ENCODE measurements at regions not wholly inside any gene's neighbourhood (a gene's known extent, or its start where the extent isn't known, plus 50 kb on each side); places are given as distances from the start of the nearest gene placed in this dataset.
"Not testable (repeated sequence)": the region's sequence is repeated elsewhere in the genome, so short reads cannot be mapped to it uniquely, and the experiment has no call there.

DNA sequence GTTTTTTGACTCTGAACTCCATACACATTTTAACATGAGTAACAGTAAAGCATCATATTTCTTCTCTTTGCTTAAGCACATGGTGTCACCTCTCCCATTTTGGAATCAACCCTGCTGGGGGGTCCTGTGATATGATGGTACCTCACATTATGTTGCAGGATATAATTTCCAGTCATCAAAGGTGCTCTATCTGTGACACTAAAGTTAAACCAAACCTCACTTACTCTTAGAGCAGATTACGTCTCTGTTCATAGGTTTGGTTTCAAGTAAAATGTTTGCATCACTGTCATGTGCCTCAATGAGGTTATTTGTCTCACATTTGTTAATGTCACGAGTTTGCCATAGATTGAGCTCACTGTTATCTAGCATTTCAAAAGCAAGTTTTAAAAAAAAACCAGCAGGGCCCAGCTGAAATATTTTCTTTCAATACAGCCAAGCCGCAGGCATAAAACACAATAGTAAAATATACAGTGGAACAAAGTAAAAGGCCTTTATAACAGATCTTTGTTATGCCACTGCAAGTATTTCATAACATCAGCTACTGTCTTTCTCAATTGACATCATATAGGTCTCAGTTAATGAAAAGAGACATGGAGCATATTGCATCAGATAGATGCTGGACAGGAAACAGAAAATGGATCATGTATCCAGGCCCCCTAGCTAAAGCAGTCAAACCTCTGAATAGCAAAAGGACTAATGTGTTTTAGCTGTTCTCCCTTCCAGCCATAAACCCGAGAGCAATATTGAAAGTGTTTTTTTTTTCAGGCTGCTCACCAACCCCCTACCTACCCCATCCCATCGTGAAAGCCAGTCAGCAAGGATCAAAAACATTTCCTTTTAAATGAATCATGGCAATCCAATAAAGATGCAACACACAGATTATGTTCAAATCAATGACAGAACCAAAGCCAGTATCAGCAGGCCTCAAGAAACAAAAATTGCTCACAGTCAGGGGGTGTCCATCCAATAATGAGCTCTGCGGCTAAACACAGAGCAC lies 182.1 kb upstream of the ITGA1 start:
- DNase-seq (ENCODE audit: low spot score), result no peak

GRCh38 chr5:52607227-52607824 lies 180.4 kb upstream of the ITGA1 start:
- no peak for DNase-seq (ENCODE audit: low spot score)

DNA sequence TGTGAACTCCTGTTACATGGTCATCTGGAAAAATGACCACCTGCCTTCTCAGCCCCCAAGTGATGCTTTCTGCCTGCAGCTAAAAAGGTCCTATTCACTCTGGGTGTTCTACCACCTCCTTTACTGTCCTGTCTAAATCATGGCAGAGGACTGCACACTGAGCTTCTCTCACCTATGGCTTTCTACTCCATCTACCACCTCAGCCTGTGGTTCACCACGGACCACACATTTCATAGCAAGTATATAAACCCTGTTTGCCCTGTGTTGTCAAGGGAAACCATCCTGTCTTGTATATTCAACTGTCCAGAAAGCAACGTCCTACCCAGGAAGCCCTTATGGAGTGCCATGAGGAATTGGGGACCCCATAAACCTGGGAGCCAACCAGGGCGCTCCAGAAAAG lies 167.4 kb upstream of the ITGA1 start:
- DNase-seq (ENCODE audit: low spot score), result no peak

- DNase-seq (ENCODE audit: low spot score), result no peak
Measured at GRCh38 chr5:52623291-52623690, 164.4 kb upstream of the ITGA1 start.

DNA sequence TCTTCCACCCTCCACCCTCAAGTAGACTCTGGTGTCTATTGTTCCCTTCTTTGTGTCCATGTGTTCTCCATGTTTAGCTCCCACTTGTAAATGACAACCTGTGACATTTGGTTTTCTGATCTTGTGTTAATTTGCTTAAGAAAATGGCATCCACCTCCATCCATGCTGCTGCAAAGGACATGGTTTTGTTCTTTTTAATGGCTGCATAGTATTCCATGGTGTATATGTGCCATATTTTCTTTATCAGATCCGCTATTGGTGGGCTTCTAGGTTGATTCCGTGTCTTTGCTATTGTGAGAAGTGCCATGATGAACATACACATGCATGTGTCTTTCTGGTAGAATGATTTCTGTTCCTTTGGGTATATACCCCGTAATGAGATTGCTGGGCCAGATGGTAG lies 163.4 kb upstream of the ITGA1 start:
- no peak for DNase-seq (ENCODE audit: low spot score)

GRCh38 chr5:52626312-52626711 lies 161.4 kb upstream of the ITGA1 start:
- DNase-seq (ENCODE audit: low spot score), result no peak

DNA sequence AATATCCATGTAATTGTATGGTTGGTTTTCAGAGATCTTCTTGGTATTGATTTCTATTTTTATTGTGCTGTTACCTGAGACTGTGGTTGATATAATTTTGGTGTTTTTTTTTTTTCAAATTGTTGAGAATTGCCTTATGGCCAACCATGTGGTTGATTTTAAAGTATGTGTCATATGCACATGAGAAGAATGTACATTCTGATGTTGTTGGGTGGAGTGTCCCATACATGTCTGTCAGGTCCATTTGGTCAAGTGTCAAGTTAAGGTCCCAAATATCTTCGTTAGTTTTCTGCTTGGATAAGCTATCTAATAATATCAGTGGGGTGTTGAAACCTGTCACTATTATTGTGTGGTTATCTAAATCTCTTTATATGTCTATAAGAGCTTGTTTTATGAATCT lies 160.0 kb upstream of the ITGA1 start:
- DNase-seq (ENCODE audit: low spot score), result no peak

DNA sequence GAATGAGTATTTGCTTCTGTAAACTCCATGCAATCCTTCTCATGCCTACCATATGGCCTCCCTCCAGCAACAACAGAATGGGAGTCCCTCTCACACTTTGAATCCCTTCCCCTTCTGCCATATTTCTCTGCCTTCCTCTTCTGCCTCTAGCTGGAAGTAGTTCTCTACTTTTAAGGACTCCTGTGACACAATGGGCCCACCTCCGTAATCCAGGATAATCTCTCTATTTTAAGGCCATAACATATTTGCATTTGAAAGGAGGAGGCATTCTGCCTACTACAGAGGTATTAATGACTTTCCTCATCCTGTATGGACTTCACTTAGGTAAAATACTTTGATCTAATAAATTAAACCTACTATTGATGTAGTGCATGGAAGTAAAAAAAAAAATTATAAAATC lies 155.4 kb upstream of the ITGA1 start:
- DNase-seq (ENCODE audit: low spot score), result no peak

DNA sequence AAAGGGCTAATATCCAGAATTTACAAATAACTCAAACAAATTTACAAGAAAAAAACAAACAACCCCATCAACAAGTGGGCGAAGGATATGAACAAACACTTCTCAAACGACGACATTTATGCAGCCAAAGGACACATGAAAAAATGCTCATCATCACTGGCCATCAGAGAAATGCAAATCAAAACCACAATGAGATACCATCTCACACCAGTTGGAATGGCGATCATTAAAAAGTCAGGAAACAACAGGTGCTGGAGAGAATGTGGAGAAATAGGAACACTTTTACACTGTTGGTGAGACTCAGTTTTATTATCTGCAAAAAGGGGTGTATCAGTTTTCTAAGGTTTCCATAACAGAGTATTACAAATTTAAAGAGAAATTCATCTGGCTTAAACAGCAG lies 153.5 kb upstream of the ITGA1 start:
- DNase-seq (ENCODE audit: low spot score), result not testable (repeated sequence)

DNA sequence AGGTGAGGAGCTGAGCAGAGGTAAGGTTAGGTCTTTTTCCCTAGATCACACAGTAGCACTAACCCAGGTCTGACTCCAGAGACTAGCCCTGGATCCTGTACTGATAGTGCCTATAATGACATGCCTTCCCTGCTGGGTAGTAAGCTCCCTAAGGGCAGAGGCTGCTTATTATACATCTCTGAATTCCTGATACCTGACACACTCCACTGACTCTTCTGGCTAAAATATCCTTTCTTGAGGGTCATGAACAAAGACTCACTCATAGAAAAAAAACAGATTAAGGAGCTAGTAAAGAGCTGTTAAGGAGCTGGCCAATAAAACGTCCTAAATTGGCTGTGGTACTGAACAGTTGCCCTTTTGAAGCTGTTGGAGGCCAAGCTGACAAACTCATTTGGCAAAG lies 149.0 kb upstream of the ITGA1 start:
- DNase-seq (ENCODE audit: low spot score), result no peak

DNA sequence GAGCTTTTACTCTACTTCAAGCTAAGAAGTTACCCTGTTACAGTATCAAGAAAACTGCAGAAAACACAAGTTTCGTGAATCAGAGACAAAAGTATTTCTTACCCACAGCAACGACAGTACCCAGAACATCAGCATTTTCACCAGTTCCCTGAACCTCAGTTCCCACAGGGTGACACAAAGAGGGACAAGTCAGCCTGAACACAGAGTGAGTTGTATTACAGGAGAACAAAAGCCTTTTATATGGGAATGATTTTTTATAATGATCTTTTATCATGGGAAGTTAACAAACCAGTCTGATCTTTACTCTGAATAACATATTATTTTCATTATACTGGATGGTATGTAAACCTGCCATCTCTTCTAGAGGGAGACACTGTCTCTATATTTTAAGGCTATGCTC lies 139.0 kb upstream of the ITGA1 start:
- DNase-seq (ENCODE audit: low spot score), result no peak

GRCh38 chr5:52655163-52655562 lies 132.6 kb upstream of the ITGA1 start:
- DNase-seq (ENCODE audit: low spot score), result no peak

- DNase-seq (ENCODE audit: low spot score), result no peak
Measured at GRCh38 chr5:52656569-52657246, 131.0 kb upstream of the ITGA1 start.

- no peak for DNase-seq (ENCODE audit: low spot score)
Measured at GRCh38 chr5:52657247-52657645, 130.5 kb upstream of the ITGA1 start.

DNA sequence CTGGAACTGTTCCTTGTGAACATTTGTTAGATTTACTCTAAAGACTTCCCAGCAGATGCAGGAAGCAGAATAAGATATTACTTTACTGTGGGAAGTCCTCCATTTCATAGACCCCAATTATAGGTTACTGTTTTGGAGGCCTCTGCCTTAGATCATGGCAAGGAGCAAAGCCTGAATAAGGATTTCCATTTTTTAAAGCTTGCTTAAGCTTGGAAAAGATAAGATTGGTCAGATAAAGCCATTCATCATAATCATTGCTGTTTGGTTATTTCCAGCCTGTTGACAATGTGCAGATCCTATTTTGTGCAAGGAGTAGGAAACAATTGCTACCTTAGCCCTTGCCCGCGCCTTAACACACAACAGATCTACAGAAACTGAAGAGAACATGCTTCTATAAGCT lies 129.5 kb upstream of the ITGA1 start:
- DNase-seq (ENCODE audit: low spot score), result no peak

DNA sequence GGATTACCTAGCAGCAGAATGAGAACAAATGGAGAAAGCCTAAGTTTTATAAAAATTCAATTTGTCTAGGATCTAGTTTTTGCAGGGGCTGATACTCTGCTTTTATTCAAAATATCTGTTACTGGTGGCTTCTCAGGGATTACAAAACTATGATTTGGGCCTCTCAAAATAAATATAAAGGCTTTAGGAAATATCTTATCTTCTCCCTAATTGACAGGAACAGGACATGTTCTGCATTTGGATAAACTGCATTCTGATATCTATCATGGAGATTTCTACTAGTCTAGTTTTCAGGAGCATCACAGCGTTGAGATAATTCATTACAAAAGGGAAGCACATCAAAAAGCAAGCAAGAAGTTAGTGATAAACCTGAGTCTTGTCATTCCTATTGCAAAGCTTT lies 127.1 kb upstream of the ITGA1 start:
- DNase-seq (ENCODE audit: low spot score), result no peak

GRCh38 chr5:52661903-52662595 lies 125.7 kb upstream of the ITGA1 start:
- no peak for DNase-seq (ENCODE audit: low spot score)

- no peak for DNase-seq (ENCODE audit: low spot score)
Measured at GRCh38 chr5:52665559-52665958, 122.2 kb upstream of the ITGA1 start.

DNA sequence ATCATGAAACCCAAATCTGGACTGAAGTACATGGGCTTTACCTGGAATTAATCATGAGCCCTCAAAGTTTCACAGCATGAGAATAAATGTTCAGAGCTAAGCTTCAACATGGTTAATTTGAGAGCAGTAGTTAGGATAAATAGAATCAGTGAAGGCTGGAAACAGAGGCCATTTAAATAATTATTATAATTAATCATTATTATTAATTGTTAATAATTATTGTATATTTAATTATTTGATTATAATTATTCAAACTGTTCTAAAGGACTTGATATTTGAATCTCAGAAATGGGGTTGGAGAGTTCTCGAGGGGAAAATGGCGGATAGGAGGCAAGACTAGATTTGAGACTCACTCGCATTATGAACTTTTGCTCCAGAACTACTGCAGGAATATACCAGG lies 119.6 kb upstream of the ITGA1 start:
- DNase-seq (ENCODE audit: low spot score), result no peak

DNA sequence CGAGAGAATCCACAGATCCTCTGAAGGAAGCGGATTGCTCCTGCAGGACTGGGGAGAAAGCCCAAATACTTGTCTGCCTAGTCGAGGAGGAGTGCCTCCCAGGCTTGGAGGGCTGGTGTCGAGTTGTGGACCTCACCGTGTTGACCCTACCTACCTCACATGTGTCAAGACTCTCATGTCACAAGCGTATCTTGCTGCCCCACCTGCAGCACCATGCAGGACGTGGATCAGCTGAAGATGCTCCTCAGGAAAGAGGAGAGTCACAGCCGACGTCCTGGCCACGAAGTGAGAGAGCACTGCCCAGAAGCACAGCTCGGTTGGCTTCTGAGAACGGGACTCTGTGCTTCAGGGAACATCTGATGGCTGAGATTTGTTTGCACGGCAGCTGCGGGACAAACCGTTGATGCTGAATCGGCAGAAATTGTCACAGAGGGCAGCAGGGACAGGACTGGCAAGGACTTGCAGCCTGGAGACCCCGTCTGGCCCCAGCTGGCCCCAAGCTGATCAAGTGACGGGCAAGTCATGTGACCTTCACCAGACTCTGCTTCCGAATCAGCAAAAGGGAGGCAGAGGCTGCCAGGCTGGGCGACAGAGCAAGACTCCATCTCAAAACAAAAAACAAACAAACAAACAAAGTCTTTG lies 119.1 kb upstream of the ITGA1 start:
- DNase-seq (ENCODE audit: low spot score), result no peak

DNA sequence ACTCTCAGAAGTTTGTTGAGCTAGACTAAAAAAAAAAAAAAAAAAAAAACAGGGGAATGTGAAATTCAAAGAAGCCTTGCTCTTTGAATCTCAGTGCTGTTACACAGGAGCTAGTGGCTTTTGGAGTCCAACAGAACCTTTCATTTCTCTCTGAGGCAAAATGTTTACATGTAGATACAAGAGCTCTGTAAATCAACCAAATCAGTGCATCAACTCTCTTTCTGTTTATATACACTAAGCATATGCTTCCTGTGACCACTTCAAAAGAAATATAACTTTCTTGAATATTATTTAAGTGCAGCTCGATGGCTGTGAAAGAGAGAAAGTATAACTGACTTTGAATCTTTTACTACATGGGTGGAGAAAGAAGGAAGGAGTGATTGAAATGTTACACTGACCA lies 115.3 kb upstream of the ITGA1 start:
- DNase-seq (ENCODE audit: low spot score), result no peak

GRCh38 chr5:52673495-52673894 lies 114.2 kb upstream of the ITGA1 start:
- no peak for DNase-seq (ENCODE audit: low spot score)

All from mucosa of gallbladder (tissue), 1 donor.